PC-9 (cell line): ENCODE measurements at regions not wholly inside any gene's neighbourhood (a gene's known extent, or its start where the extent isn't known, plus 50 kb on each side); places are given as distances from the start of the nearest gene placed in this dataset.
"Not testable (repeated sequence)": the region's sequence is repeated elsewhere in the genome, so short reads cannot be mapped to it uniquely, and the experiment has no call there.

ENCODE experiments used
- BruUV-seq: library from RNA; stranded (reverse); fragments of 400-500 nt; replicated peaks from 2 replicates; lab custom pipeline; 2021; lab: Mats Ljungman, UMichigan
- CTCF ChIA-PET: fragments of 300-600 bp; sonication (Branson Sonifier 250); formaldehyde crosslinking; loops from one replicate; lab custom pipeline; 2022; ENCODE audit warnings: antibody characterized with exemption; lab: Charles Lee
- POLR2A ChIA-PET: fragments of 300-600 bp; sonication (Branson Sonifier 250); formaldehyde crosslinking; loops from one replicate; lab custom pipeline; 2022; ENCODE audit warnings: antibody characterized with exemption; ENCODE audit not compliant: unreplicated experiment; lab: Charles Lee
- DNase-seq, 2 experiments: peaks; one replicate each; pipeline versions ENCODE4 v3.0.0 to v3.0.0-alpha.2; 2015 to 2022; ENCODE audit warnings: mixed read lengths in 1 of 2
- H2AFZ ChIP-seq: fragments of 200-600 bp; sonication (generic); 2 replicates; pipeline ENCODE4 v1.8.1; 2017; ENCODE audit warnings: antibody characterized with exemption
- H3F3A ChIP-seq: fragments of 200-600 bp; sonication (generic); 2 replicates; pipeline ENCODE4 v1.8.1; 2017; ENCODE audit warnings: antibody characterized with exemption, mild to moderate bottlenecking, low read depth; ENCODE audit not compliant: insufficient read depth
- H3K27ac ChIP-seq: fragments of 200-600 bp; sonication (generic); 2 replicates; pipeline ENCODE4 v1.6.1; 2016; ENCODE audit warnings: mixed run types
- H3K27me3 ChIP-seq: fragments of 200-600 bp; sonication (generic); 2 replicates; pipeline ENCODE4 v1.6.1; 2016; ENCODE audit warnings: low read depth, mixed run types; ENCODE audit not compliant: insufficient read depth
- H3K36me3 ChIP-seq: fragments of 200-600 bp; sonication (generic); 2 replicates; pipeline ENCODE4 v1.6.1; 2016; ENCODE audit warnings: low read depth, mixed run types
- H3K4me1 ChIP-seq: fragments of 200-600 bp; sonication (generic); replicated peaks from 2 replicates; pipeline ENCODE4 v1.6.1; 2016; ENCODE audit warnings: mixed run types; ENCODE audit not compliant: insufficient read depth
- H3K4me2 ChIP-seq: fragments of 200-600 bp; sonication (generic); 2 replicates; pipeline ENCODE4 v1.6.1; 2017; ENCODE audit warnings: mixed run types
- H3K4me3 ChIP-seq: fragments of 200-600 bp; sonication (generic); 2 replicates; pipeline ENCODE4 v1.6.1; 2016; ENCODE audit warnings: mixed run types
- H3K79me2 ChIP-seq: fragments of 200-600 bp; sonication (generic); 2 replicates; pipeline ENCODE4 v1.6.1; 2017; ENCODE audit warnings: low read depth, mixed run types
- H3K9me2 ChIP-seq: fragments of 200-600 bp; sonication (generic); 2 replicates; pipeline ENCODE4 v1.8.1; 2017; ENCODE audit warnings: mild to moderate bottlenecking; ENCODE audit not compliant: insufficient read depth
- H3K9me3 ChIP-seq: fragments of 200-600 bp; sonication (generic); 2 replicates; pipeline ENCODE4 v1.8.1; 2016; ENCODE audit warnings: low read depth; ENCODE audit not compliant: insufficient read depth
- H4K20me1 ChIP-seq: fragments of 200-600 bp; sonication (generic); 2 replicates; pipeline ENCODE4 v1.8.1; 2017; ENCODE audit not compliant: insufficient read depth
- intact Hi-C: fragments of 100-400 bp; cut with micrococcal nuclease; formaldehyde crosslinking; loops from one replicate; pipeline ENCODE4 v1.10.0; 2022; ENCODE audit not compliant: unreplicated experiment

DNA sequence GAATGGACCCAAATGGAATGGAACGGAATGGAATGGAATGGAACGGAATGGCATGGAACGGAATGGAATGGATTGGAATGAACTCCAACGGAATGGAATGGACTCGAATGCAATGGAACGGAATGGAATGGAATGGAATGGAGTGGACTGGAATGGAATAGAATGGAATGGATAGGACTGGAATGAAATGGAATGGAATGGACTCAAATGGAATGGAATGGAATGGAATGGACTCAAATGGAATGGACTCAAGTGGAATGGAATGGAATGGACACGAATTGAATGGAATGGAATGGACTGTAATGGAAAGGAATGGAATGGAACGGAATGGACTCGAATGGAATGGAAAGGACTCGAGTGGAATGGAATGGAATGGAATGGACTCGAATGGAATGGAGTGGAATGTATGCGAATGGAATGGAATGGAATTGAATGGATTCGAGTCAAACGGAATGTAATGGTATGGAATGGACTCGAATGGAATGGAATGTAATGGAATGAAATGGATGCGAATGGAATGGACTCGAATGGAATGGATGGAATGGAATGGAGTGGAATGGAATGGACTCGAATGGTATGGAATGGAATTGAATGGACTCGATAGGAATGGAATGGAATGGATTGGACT is 101.0 kb upstream of the FBXO28 start:
- CTCF ChIA-PET: not testable (repeated sequence)

DNA sequence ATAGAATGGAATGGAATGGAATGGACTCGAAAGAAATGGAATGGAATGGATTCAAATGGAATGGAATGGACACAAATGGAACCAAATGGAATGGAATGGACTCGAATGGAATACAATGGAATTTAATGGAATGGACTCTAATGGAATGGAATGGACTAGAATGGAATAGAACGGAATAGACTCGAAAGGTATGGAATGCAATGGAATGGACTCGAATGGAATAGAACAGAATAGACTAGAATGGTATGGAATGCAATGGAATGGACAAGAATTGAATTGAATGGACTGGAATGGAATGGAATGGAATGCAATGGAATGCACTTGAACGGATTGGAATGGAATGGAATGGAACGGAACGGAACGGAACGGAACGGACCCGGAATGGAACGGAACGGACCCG is 101.7 kb upstream of the FBXO28 start:
- POLR2A ChIA-PET, intact Hi-C loops, H3K27ac ChIP-seq, H3K27me3 ChIP-seq, H3K36me3 ChIP-seq, H3K79me2 ChIP-seq, H3K4me3 ChIP-seq, H4K20me1 ChIP-seq, H3K4me1 ChIP-seq, DNase-seq, H2AFZ ChIP-seq, CTCF ChIA-PET, H3K4me2 ChIP-seq, BruUV-seq, H3K9me2 ChIP-seq, H3F3A ChIP-seq: not testable (repeated sequence)
- H3K9me3 ChIP-seq: peaks cover 17% of the 10 kb centered on the region

More for the DNA sequence above, 101.0 kb upstream of the FBXO28 start:
- H3K36me3 ChIP-seq, H3F3A ChIP-seq, H4K20me1 ChIP-seq, POLR2A ChIA-PET, BruUV-seq, H3K4me1 ChIP-seq, H2AFZ ChIP-seq, H3K79me2 ChIP-seq, intact Hi-C loops, H3K27me3 ChIP-seq, H3K9me2 ChIP-seq, H3K4me3 ChIP-seq, H3K27ac ChIP-seq, H3K4me2 ChIP-seq: not testable (repeated sequence)
- peaks cover 17% of the 10 kb centered on the region for H3K9me3 ChIP-seq
- peak in 1 of 2 experiments; percentile 28 for DNase-seq

DNA sequence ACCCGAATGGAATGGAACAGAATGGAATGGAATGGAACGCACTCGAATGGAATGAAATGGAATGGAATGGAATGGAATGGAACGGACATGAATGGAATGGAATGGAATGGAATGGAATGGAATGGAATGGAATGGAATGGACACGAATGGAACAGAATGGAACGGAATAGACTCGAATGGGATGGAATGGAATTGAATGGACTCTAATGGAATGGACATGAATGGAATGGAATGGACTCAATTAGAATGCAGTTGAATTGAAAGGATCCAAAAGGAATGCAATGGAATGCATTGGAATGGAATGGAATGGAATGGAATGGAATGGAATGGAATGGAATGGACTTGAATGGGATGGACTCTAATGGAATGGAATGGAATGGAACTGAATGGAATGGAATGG is 102.2 kb upstream of the FBXO28 start:
- H3K4me3 ChIP-seq, DNase-seq, H3K79me2 ChIP-seq, H2AFZ ChIP-seq, H3K4me1 ChIP-seq, H3F3A ChIP-seq, H4K20me1 ChIP-seq, POLR2A ChIA-PET, H3K27ac ChIP-seq, H3K27me3 ChIP-seq, H3K9me2 ChIP-seq, H3K36me3 ChIP-seq, CTCF ChIA-PET, intact Hi-C loops, H3K4me2 ChIP-seq, BruUV-seq: not testable (repeated sequence)
- H3K9me3 ChIP-seq: peaks cover 17% of the 10 kb centered on the region

DNA sequence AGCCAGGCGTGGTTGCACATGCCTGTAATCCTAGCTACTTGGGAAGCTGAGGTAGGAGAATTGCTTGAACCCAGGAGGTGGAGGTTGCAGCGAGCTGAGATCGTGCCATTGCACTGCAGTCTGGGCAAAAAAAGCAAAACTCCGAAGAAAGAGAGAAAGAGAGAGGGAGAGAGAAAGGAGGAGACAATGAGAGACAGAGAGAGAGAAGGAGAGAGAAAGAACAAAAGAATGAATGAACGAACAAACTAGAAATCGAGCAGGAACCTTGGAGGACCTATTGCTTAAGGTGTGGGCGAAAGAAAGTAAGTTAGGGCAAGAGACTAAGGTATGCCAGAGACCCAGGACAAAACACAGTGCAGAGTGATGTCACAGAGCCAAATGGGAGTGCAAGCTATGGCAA is 102.8 kb upstream of the FBXO28 start:
- H3K9me2 ChIP-seq, H4K20me1 ChIP-seq, H3K4me3 ChIP-seq, CTCF ChIA-PET, H2AFZ ChIP-seq, H3K36me3 ChIP-seq, H3K27ac ChIP-seq, POLR2A ChIA-PET, intact Hi-C loops, H3F3A ChIP-seq, H3K79me2 ChIP-seq, H3K4me2 ChIP-seq, DNase-seq, H3K27me3 ChIP-seq, BruUV-seq, H3K4me1 ChIP-seq: not testable (repeated sequence)
- peaks cover 17% of the 10 kb centered on the region for H3K9me3 ChIP-seq

DNA sequence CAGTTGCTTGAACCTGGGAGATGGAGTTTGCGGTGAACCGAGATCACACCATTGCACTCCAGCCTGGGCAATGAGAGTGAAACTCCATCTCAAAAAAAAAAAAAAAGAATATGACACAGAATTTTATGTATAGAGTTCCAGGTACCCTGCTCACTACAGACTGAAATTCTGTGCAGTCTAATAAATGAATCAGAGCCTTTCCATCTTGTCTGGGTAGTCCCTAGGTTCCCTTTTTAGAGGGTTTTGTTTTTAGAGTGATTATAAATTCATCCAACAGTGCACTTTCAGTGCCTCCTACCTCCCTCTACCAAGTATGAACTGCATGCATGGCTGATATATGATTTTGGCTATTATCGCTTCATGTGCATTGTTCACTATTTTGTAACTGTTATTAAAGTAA is 107.9 kb upstream of the FBXO28 start:
- H3K4me2 ChIP-seq, H3K4me1 ChIP-seq, POLR2A ChIA-PET, H3K27ac ChIP-seq, CTCF ChIA-PET, BruUV-seq, H3K4me3 ChIP-seq, H2AFZ ChIP-seq, DNase-seq, H3K9me2 ChIP-seq, H3K9me3 ChIP-seq, H3K79me2 ChIP-seq, H3K27me3 ChIP-seq, H3K36me3 ChIP-seq, H4K20me1 ChIP-seq, intact Hi-C loops, H3F3A ChIP-seq: not testable (repeated sequence)
